SJCRH30 (cell line): ENCODE measurements at regions not wholly inside any gene's neighbourhood (a gene's known extent, or its start where the extent isn't known, plus 50 kb on each side); places are given as distances from the start of the nearest gene placed in this dataset.

Experiments used
- DNase-seq, 2 experiments: peaks; one replicate each; pipeline ENCODE4 v3.0.0-alpha.2; 2015 to 2020
- H3K27ac ChIP-seq: fragments of 250-450 bp; sonication (Bioruptor Pico); 2 replicates; pipeline ENCODE4 v1.5.1; 2020; ENCODE audit warnings: mild to moderate bottlenecking, moderate library complexity
- H3K27me3 ChIP-seq: fragments of 250-450 bp; sonication (Bioruptor Pico); 2 replicates; pipeline ENCODE4 v1.5.1; 2020; ENCODE audit warnings: mild to moderate bottlenecking, moderate library complexity
- H3K36me3 ChIP-seq: fragments of 250-450 bp; sonication (Bioruptor Pico); 2 replicates; pipeline ENCODE4 v1.5.1; 2020; ENCODE audit warnings: mild to moderate bottlenecking, moderate library complexity
- H3K4me1 ChIP-seq: fragments of 250-450 bp; sonication (Bioruptor Pico); 2 replicates; pipeline ENCODE4 v1.5.1; 2020; ENCODE audit warnings: mild to moderate bottlenecking, moderate library complexity
- H3K4me3 ChIP-seq: fragments of 250-450 bp; sonication (Bioruptor Pico); 2 replicates; pipeline ENCODE4 v1.5.1; 2020; ENCODE audit warnings: mild to moderate bottlenecking, moderate library complexity
- H3K9me3 ChIP-seq: fragments of 250-450 bp; sonication (Bioruptor Pico); replicated peaks from 2 replicates; pipeline ENCODE4 v1.5.1; 2020; ENCODE audit warnings: mild to moderate bottlenecking, moderate library complexity

- Histone ChIP-seq H3K36me3 (no peaks in the 10 kb centered on the region), H3K4me1 (no peaks in the 10 kb centered on the region), H3K27ac (no peak overlapping the region), H3K9me3 (no peaks in the 10 kb centered on the region), H3K27me3 (no peaks in the 10 kb centered on the region), H3K4me3 (no peak overlapping the region)
- no peak for DNase-seq
These were observed 319.1 kb downstream of the MED10 start for GRCh38 chr5:6059137-6059800.

DNA sequence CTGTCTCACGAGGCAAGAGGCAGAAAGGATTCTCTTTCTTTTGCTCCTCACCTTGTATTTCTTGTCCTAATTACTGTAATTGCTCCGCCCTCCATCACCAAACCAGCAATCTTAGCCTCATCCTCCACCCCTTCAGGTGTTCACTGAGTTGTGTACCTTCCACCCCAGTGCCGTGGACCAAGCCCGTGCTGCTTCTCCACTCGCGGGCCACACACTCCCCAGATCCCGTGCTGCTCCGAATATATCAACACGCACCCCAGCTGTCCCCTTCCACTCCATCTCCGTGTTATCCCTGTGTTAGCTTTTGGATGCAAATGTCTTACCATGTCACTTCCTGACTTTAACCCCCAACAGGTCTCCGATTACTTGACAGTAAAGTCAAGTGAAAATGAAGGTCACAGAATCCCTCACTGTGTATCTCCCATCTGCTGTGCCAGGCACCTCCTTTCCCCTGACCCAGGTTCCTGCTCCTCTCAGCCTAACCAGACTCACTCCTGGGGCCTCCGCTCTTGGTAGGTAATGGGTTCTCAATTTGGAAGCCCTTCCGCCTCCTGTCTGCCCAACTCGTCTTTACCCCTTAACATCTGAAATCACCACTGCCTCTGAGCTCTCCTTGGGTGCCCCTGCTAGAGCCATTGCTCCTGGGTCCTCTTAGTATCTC, 320.2 kb downstream of the MED10 start:
- no peak for DNase-seq
- no peaks in the 10 kb centered on the region for H3K36me3 ChIP-seq
- H3K9me3 ChIP-seq, result no peaks in the 10 kb centered on the region
- no peaks in the 10 kb centered on the region for H3K27me3 ChIP-seq
- no peak overlapping the region for H3K4me3 ChIP-seq
- H3K27ac ChIP-seq, result no peak overlapping the region
- H3K4me1 ChIP-seq, result no peaks in the 10 kb centered on the region

- no peaks in the 10 kb centered on the region for H3K27me3 ChIP-seq
- DNase-seq, result no peak
- no peaks in the 10 kb centered on the region for H3K4me1 ChIP-seq
- H3K36me3 ChIP-seq, result no peaks in the 10 kb centered on the region
- no peak overlapping the region for H3K4me3 ChIP-seq
- H3K9me3 ChIP-seq, result no peaks in the 10 kb centered on the region
- no peak overlapping the region for H3K27ac ChIP-seq
These were observed 322.1 kb downstream of the MED10 start for GRCh38 chr5:6056280-6056679.

DNA sequence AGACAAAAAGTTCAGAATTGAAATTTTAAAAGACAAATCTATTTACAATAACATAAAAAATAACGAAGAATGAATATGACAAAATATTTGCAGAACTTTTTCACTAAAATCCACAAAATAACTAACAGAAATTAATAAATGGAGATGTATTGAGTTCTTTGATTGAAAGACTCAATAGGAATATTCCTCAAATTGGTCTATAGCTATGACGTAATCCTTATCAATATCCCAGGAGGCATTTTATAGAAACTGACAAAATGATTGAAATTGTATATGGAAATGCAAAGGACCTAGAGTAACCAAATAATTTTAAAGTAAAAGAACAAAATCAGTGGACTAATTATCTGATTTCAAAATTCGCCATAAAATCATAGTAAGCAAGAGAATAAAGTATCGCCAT, 328.7 kb downstream of the MED10 start:
- Histone ChIP-seq H3K36me3 (no peaks in the 10 kb centered on the region), H3K27me3 (no peaks in the 10 kb centered on the region), H3K4me1 (no peaks in the 10 kb centered on the region), H3K27ac (no peak overlapping the region), H3K4me3 (no peak overlapping the region), H3K9me3 (no peaks in the 10 kb centered on the region)
- no peak for DNase-seq

GRCh38 chr5:6048746-6049145, 329.6 kb downstream of the MED10 start:
- Histone ChIP-seq H3K4me1 (no peaks in the 10 kb centered on the region), H3K36me3 (no peaks in the 10 kb centered on the region), H3K9me3 (no peaks in the 10 kb centered on the region)

DNA sequence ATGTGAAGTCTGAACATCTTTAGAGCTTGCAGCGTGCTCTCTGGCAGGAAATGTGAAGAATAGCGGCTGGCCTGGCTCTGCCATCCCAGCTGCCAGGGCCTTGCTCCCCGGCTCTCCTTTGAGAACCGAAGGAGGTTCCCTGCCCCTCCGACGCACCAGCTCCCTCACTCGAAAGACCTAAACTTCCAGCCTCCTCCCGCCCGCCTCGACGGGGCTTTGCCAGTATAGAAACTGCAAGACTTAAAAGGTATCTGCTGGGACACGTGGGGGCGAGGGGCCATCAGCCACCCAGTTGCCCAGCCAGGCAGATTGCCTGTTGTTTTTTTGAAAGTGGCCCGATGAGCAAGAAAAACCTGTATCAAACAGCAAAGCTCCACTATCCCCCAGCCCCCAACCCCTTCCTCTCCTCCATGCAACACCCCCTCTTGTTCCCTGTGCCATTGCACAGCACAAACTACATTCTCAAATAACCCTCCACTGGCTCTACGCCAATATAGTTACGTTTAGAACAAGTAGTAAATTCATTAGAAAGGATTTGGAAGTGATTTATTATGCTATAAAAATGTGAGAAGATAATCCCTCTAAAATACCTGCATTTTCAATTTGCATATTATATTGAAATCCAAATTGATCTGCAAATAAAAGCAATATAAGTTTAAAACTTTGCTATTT, 331.9 kb downstream of the MED10 start:
- no peak overlapping the region for H3K27ac ChIP-seq
- no peak overlapping the region for H3K4me3 ChIP-seq
- no peak for DNase-seq
- H3K9me3 ChIP-seq, result no peaks in the 10 kb centered on the region
- H3K4me1 ChIP-seq, result no peaks in the 10 kb centered on the region
- H3K27me3 ChIP-seq, result no peaks in the 10 kb centered on the region
- H3K36me3 ChIP-seq, result no peaks in the 10 kb centered on the region

More at GRCh38 chr5:6048746-6049145, 329.6 kb downstream of the MED10 start:
- Histone ChIP-seq H3K27me3 (no peaks in the 10 kb centered on the region), H3K27ac (no peak overlapping the region), H3K4me3 (no peak overlapping the region)
- peak in 1 of 2 experiments; percentile 1 for DNase-seq

- H3K36me3 ChIP-seq, result no peaks in the 10 kb centered on the region
- no peaks in the 10 kb centered on the region for H3K9me3 ChIP-seq
- DNase-seq, result no peak
- no peak overlapping the region for H3K27ac ChIP-seq
- no peaks in the 10 kb centered on the region for H3K27me3 ChIP-seq
- H3K4me3 ChIP-seq, result no peak overlapping the region
- H3K4me1 ChIP-seq, result no peaks in the 10 kb centered on the region
These were observed 334.6 kb downstream of the MED10 start for GRCh38 chr5:6043491-6044310.

GRCh38 chr5:6041977-6042550, 336.3 kb downstream of the MED10 start:
- H3K4me1 ChIP-seq, result no peaks in the 10 kb centered on the region
- no peak overlapping the region for H3K4me3 ChIP-seq
- no peaks in the 10 kb centered on the region for H3K27me3 ChIP-seq
- no peak overlapping the region for H3K27ac ChIP-seq
- H3K36me3 ChIP-seq, result no peaks in the 10 kb centered on the region
- no peak for DNase-seq
- no peaks in the 10 kb centered on the region for H3K9me3 ChIP-seq

DNA sequence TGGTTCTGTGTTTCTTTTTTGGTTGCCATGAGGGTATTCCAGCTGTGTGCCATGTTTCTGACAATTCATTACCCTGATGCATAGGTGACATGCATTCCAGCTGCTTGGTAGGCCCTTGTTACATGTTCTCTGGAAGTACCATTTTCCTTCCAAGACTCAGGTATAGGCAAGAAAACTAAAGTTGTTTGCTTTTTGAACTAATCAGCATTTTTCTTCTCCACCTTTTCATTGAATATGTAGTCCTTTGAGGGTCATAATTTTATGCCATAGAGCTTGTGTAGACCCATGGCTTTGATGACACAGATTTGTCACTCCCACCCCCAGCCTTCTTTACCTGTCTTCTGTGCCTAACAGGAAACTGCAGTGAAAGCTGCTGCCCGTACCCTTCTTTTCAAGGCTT, 339.2 kb downstream of the MED10 start:
- no peaks in the 10 kb centered on the region for H3K9me3 ChIP-seq
- no peak overlapping the region for H3K27ac ChIP-seq
- no peaks in the 10 kb centered on the region for H3K27me3 ChIP-seq
- no peak for DNase-seq
- H3K4me3 ChIP-seq, result no peak overlapping the region
- H3K36me3 ChIP-seq, result no peaks in the 10 kb centered on the region
- no peaks in the 10 kb centered on the region for H3K4me1 ChIP-seq

DNA sequence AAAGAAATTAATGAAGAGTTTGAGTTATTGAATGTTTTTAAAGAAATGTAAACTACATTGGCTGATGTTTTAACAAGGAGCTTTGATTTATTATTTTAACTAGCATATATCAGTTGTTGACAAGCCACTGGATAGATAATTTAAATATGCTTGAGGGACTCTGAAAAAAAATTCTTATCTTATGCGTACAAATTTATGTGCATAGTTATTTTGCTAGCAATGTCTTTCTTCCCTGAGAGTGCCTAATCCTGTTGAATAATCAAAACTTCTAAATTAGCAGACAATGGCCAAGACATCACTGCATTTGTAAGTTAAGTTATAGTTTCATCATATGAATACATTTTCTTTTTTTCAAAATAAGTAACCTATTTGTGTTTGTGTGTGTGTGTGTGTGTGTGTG, 342.3 kb downstream of the MED10 start:
- no peak overlapping the region for H3K4me3 ChIP-seq
- no peak overlapping the region for H3K27ac ChIP-seq
- no peaks in the 10 kb centered on the region for H3K9me3 ChIP-seq
- no peak for DNase-seq
- H3K4me1 ChIP-seq, result no peaks in the 10 kb centered on the region
- no peaks in the 10 kb centered on the region for H3K36me3 ChIP-seq
- H3K27me3 ChIP-seq, result no peaks in the 10 kb centered on the region

- DNase-seq, result no peak
- H3K9me3 ChIP-seq, result no peaks in the 10 kb centered on the region
These were observed 348.5 kb downstream of the MED10 start for GRCh38 chr5:6029811-6030271.

GRCh38 chr5:6026766-6027406, 351.5 kb downstream of the MED10 start:
- no peak for DNase-seq
- Histone ChIP-seq H3K27ac (no peak overlapping the region), H3K4me3 (no peak overlapping the region), H3K27me3 (no peaks in the 10 kb centered on the region), H3K9me3 (no peaks in the 10 kb centered on the region), H3K4me1 (no peaks in the 10 kb centered on the region), H3K36me3 (no peaks in the 10 kb centered on the region)

More at GRCh38 chr5:6029811-6030271, 348.5 kb downstream of the MED10 start:
- H3K36me3 ChIP-seq, result no peaks in the 10 kb centered on the region
- H3K4me3 ChIP-seq, result no peak overlapping the region
- H3K27ac ChIP-seq, result no peak overlapping the region
- no peaks in the 10 kb centered on the region for H3K4me1 ChIP-seq
- H3K27me3 ChIP-seq, result no peaks in the 10 kb centered on the region

DNA sequence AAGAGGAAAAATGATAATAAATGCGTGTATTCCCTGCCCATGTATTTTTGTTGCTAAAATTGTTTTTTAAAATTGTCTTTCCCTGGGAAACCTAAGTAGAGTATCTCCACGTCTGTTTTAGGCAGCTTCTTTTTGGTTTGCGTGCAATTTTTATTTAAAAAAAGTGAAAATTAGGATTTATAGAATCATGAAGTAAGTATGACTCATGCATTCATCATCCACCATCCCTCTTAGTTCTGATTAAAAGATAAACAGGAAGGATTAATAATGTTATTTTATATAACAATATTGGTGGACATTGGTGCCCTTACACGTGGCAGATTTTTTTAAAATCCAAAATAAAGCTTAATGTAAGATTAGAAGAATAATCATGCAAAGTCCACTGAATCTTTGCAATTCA, 358.7 kb downstream of the MED10 start:
- H3K4me1 ChIP-seq, result no peaks in the 10 kb centered on the region
- no peak overlapping the region for H3K27ac ChIP-seq
- no peaks in the 10 kb centered on the region for H3K27me3 ChIP-seq
- H3K36me3 ChIP-seq, result no peaks in the 10 kb centered on the region
- no peaks in the 10 kb centered on the region for H3K9me3 ChIP-seq
- no peak overlapping the region for H3K4me3 ChIP-seq
- no peak for DNase-seq

- no peaks in the 10 kb centered on the region for H3K4me1 ChIP-seq
- H3K27me3 ChIP-seq, result no peaks in the 10 kb centered on the region
- no peak overlapping the region for H3K27ac ChIP-seq
- H3K9me3 ChIP-seq, result no peaks in the 10 kb centered on the region
- no peak overlapping the region for H3K4me3 ChIP-seq
- DNase-seq, result no peak
- H3K36me3 ChIP-seq, result no peaks in the 10 kb centered on the region
These were observed 364.8 kb downstream of the MED10 start for GRCh38 chr5:6013506-6013905.
